ENCODE measurements at regions not wholly inside any gene's neighbourhood (a gene's known extent, or its start where the extent isn't known, plus 50 kb on each side); places are given as distances from the start of the nearest gene placed in this dataset.

DNA sequence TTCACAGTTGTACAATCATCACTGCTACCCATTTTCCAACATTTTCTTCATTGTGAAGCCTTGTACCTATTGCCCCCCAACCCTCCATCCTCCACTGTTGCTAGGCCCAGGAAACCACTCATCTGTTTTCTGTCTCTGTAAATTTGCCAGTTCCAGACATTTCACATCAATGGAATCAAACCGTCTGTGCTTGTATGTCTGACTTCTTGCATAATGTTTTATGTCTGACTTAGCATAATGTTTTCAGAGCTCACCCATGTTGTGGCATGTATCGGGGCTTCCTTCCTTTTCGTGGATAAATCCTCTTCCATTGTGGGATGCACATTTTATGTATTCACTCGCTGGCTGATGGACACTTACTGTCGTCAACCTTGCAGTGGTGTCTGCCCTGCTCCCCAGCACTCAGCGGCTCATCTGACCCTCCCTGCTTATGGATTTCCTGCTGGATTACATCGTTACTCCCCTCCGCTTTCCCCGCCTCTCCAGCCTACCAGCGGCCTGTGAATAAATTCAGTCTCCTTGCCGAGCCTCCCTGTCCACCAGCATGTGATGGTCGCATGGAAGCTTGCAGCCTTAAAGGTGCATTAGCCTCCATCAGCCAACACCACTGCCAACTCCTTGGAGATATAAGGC lies 727.6 kb upstream of the TMEM132C start:
- CTCF ChIA-PET = interaction anchor here (0.9 kb wide), 2 partner anchors 8 to 9 kb away, joined by 3 to 4 read pairs; no protein-coding TSS in a partner anchor
- DNase-seq (ENCODE audit: low read depth, low spot score) = no peak
- POLR2A ChIA-PET = no interaction called here
- TF ChIP-seq, protein P1, sequence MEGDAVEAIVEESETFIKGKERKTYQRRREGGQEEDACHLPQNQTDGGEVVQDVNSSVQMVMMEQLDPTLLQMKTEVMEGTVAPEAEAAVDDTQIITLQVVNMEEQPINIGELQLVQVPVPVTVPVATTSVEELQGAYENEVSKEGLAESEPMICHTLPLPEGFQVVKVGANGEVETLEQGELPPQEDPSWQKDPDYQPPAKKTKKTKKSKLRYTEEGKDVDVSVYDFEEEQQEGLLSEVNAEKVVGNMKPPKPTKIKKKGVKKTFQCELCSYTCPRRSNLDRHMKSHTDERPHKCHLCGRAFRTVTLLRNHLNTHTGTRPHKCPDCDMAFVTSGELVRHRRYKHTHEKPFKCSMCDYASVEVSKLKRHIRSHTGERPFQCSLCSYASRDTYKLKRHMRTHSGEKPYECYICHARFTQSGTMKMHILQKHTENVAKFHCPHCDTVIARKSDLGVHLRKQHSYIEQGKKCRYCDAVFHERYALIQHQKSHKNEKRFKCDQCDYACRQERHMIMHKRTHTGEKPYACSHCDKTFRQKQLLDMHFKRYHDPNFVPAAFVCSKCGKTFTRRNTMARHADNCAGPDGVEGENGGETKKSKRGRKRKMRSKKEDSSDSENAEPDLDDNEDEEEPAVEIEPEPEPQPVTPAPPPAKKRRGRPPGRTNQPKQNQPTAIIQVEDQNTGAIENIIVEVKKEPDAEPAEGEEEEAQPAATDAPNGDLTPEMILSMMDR (IDR thresholded peaks at IDR 0.05; ENCODE audit: insufficient read depth, low read length, missing control alignments) = no peak
- H3K4me3 ChIP-seq (ENCODE audit: low read depth, low read length) = no peak overlapping the region

DNA sequence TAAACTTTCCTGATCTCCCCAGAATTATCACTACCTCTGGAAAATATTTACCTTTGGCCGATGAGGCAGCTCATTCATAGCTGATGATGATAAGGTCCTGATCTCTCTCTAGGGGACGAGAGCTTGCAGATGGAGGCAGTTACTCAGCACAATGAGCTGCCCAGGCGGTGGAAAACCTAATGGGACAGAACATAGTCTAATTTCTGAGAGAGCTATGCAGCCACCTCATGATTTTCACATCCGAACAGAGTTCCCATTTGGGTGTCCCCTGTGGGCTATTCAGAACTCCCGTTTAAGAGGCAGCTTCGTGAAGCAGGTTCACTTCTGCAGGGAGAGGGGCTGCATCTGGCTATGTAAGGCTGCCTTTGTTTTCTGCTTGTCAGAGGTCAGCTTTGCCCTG lies 724.6 kb upstream of the TMEM132C start:
- no peak for DNase-seq (ENCODE audit: low read depth, low spot score)
- H3K4me3 ChIP-seq (ENCODE audit: low read depth, low read length) = no peak overlapping the region
- ChIA-PET POLR2A (no interaction called here), CTCF (interaction anchor here (1.1 to 1.3 kb wide), 2 partner anchors 9 to 57 kb away, joined by 3 to 5 read pairs; no protein-coding TSS in a partner anchor)
- TF ChIP-seq, protein P1 (IDR thresholded peaks at IDR 0.05; ENCODE audit: insufficient read depth, low read length, missing control alignments) = no peak

DNA sequence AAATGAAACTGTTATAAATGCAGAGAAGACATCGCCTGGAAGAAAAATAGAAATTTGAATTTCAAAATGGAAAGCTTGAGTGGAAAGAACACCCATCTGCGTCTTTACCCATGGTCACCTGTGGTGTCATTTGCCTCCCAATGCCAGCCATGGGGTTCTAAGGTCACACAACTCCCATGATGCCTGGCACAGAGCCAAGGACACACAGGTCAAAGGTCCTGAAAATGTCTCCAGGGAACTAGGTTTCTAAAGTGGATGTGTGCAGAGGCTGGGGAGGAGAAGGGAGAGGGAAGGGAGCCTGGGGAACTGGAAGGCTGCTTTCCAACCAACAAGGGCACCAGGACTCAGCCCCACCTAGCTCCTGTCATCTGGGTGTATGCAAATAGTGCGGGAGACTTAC lies 724.0 kb upstream of the TMEM132C start:
- ChIA-PET POLR2A (no interaction called here), CTCF (interaction anchor here (1.1 to 1.3 kb wide), 2 partner anchors 10 to 57 kb away, joined by 3 to 5 read pairs; no protein-coding TSS in a partner anchor)
- no peak overlapping the region for H3K4me3 ChIP-seq (ENCODE audit: low read depth, low read length)
- TF ChIP-seq, protein P1 (IDR thresholded peaks at IDR 0.05; ENCODE audit: insufficient read depth, low read length, missing control alignments) = no peak
- no peak for DNase-seq (ENCODE audit: low read depth, low spot score)

DNA sequence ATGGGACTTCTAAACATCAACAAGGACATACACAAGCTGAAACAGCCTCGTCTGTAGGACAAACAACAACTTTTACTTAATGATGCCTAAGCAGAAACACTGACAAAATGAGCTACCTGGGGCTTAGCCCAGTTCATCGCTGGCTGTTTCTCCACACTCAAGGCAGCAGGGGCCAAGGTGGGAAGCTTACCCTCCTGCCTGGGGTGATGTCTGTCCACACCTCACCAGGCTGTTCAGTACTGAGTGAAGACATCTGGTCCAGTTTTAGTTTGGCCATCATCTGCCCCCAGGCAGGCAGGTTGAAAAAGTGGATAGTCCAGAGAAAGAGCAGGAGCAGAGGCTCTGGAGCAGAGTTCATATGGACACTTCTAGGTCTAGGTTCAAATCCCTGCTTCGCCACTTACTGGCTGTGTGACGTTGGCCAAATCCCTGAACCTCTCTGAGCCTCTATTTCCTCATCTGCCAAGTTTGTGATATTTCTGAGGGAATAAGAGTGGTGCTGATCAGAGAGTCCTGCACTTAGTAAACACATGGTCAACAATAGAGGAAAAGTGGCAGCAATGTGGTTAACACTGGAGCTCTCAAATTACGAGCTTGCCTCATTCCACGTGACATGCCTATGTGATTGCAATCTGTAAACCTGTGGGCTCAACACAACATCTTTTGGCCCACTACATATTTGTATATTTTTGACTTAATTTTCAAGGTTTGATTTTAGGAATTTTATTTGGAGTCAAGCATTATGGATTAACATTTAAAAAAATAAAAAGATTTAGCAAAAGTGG lies 720.1 kb upstream of the TMEM132C start:
- TF ChIP-seq, protein P1 (IDR thresholded peaks at IDR 0.05; ENCODE audit: insufficient read depth, low read length, missing control alignments) = no peak
- ChIA-PET POLR2A (interaction anchor here (0.7 kb wide), 1 partner anchor 13 kb away, joined by 3 read pairs; no protein-coding TSS in a partner anchor), CTCF (interaction anchor here (5.3 kb wide), 1 partner anchor 13 kb away, joined by 30 read pairs; no protein-coding TSS in a partner anchor)
- no peak overlapping the region for H3K4me3 ChIP-seq (ENCODE audit: low read depth, low read length)
- DNase-seq (ENCODE audit: low read depth, low spot score) = no peak

DNA sequence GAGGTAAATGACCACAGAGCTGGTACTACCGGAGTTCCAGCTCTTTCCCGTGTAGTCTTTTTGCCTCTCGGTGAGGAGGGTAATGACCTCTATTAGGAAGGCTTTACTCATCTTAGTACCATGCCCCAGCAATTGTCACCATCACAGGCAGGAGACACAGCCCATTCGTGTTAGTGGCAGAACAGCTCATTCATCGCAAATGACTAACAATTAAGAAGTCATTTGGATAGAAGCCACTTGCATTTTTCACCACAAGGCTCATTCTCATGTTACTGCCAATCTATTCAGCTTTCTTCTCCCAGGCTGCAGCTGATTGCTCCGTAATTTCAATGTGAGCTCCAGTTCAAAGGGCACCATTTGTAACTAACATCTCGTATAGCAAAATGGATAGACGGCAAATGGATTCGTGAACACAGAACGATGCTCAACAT lies 718.8 kb upstream of the TMEM132C start:
- POLR2A ChIA-PET = interaction anchor here (0.7 to 1.8 kb wide), 3 partner anchors 11 to 40 kb away, joined by 3 to 6 read pairs (median 5); no protein-coding TSS in a partner anchor
- TF ChIP-seq, protein P1 (IDR thresholded peaks at IDR 0.05; ENCODE audit: insufficient read depth, low read length, missing control alignments) = no peak
- H3K4me3 ChIP-seq (ENCODE audit: low read depth, low read length) = no peak overlapping the region
- peak; percentile 44 for DNase-seq (ENCODE audit: low read depth, low spot score)
- CTCF ChIA-PET = interaction anchor here (0.9 to 5.3 kb wide), 6 partner anchors 8 to 129 kb away, joined by 4 to 30 read pairs (median 4); no protein-coding TSS in a partner anchor

DNA sequence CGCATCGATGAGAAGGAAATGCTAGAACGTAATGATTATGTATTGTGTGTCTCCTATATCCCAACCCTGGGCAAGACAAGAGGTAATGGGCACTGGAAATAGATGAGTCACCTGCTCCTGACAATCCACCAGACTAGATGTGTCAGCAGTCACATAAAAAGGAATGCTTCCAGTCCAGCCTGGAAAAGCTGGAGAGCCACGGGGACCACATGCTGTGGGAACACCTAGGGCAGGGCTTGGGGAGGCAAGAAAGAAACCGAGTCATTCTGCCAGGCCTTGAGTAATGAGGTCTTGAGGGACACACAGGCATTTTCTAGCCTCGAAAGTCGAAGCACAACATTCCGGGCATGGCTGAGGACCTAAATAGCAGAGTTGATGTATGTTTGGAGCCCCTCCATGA lies 716.7 kb upstream of the TMEM132C start:
- POLR2A ChIA-PET = no interaction called here
- no peak overlapping the region for H3K4me3 ChIP-seq (ENCODE audit: low read depth, low read length)
- CTCF ChIA-PET = interaction anchor here (5.3 kb wide), 1 partner anchor 9 kb away, joined by 30 read pairs; no protein-coding TSS in a partner anchor
- TF ChIP-seq, protein P1 (IDR thresholded peaks at IDR 0.05; ENCODE audit: insufficient read depth, low read length, missing control alignments) = no peak
- peak; percentile 21 for DNase-seq (ENCODE audit: low read depth, low spot score)
